ENCODE measurements at regions not wholly inside any gene's neighbourhood (a gene's known extent, or its start where the extent isn't known, plus 50 kb on each side); places are given as distances from the start of the nearest gene placed in this dataset.

- H4K91ac ChIP-seq (ENCODE audit: insufficient read depth, low read depth, low read length) = no peak overlapping the region
- peak overlapping the region; percentile 39 for H2BK5ac ChIP-seq (ENCODE audit: low read depth, low read length, poor library complexity, severe bottlenecking)
- no peak overlapping the region for H2BK20ac ChIP-seq (ENCODE audit: low read depth, low read length)
- no peak overlapping the region for H3K14ac ChIP-seq (replicated peaks; ENCODE audit: low read depth, low read length)
- intact Hi-C loops (cut with micrococcal nuclease) (no loop called here), dilution Hi-C loops (cut with HindIII; ENCODE audit: low sequenced_read_pairs, unreplicated experiment) (no loop called here), in situ Hi-C loops (cut with MboI; ENCODE audit: low sequenced_read_pairs) (no loop called here)
- DNase-seq = no peak
- TF ChIP-seq BHLHE40 (IDR thresholded peaks at IDR 0.05; ENCODE audit: low read depth, low read length) (no peak), RCOR1 (IDR thresholded peaks at IDR 0.05; ENCODE audit: insufficient replicate concordance, low read length) (no peak), RAD21 (IDR thresholded peaks at IDR 0.05; ENCODE audit: low read length) (no peak), RFX5 (IDR thresholded peaks at IDR 0.05; ENCODE audit: low read depth, low read length) (no peak), ELK1 (IDR thresholded peaks at IDR 0.05; ENCODE audit: borderline replicate concordance, low read depth, low read length) (no peak), MXI1 (IDR thresholded peaks at IDR 0.05; ENCODE audit: borderline replicate concordance, low read depth, low read length) (no peak), MAFK (IDR thresholded peaks at IDR 0.05; ENCODE audit: low read depth, low read length) (no peak), USF2 (IDR thresholded peaks at IDR 0.05; ENCODE audit: low read depth, low read length) (no peak), FOS (IDR thresholded peaks at IDR 0.05; ENCODE audit: low read depth, low read length) (no peak), SMC3 (IDR thresholded peaks at IDR 0.05; ENCODE audit: low read depth, low read length) (no peak), CTCF (conservative IDR thresholded peaks at IDR 0.05; ENCODE audit: low read depth, low read length) (no peak), CEBPB (IDR thresholded peaks at IDR 0.05; ENCODE audit: low read depth, low read length) (no peak), CHD1 (IDR thresholded peaks at IDR 0.05; ENCODE audit: low read depth, low read length) (no peak)
- H2AK5ac ChIP-seq (ENCODE audit: low read depth, low read length) = no peak overlapping the region
- H4K5ac ChIP-seq (ENCODE audit: low read depth, low read length) = no peak overlapping the region
- no peaks in the 10 kb centered on the region for H3K36me3 ChIP-seq (ENCODE audit: control insufficient read depth, insufficient read depth, low read length)
- no peak overlapping the region for H3K23ac ChIP-seq (ENCODE audit: low read depth, low read length)
- no peak overlapping the region for H2AK9ac ChIP-seq (replicated peaks; ENCODE audit: low read depth, low read length, poor library complexity)
- no peak overlapping the region for H2BK120ac ChIP-seq (ENCODE audit: low read depth, low read length)
- H3K4me3 ChIP-seq (ENCODE audit: insufficient read depth, low read depth, low read length) = no peak overlapping the region
- no TSS peak for BruUV-seq (replicated peaks)
- H3K9me1 ChIP-seq (ENCODE audit: insufficient read depth, low read length) = no peaks in the 10 kb centered on the region
- no peak overlapping the region for H3K9ac ChIP-seq (ENCODE audit: low read depth, low read length)
- H3K27me3 ChIP-seq (ENCODE audit: control insufficient read depth, insufficient read depth, low read length) = no peaks in the 10 kb centered on the region
- no peak overlapping the region for H2AFZ ChIP-seq (replicated peaks; ENCODE audit: low read length, poor library complexity)
- no peaks in the 10 kb centered on the region for H3K4me1 ChIP-seq (ENCODE audit: control insufficient read depth, insufficient read depth, low read length)
- H3K56ac ChIP-seq (ENCODE audit: extremely low read depth, insufficient read depth, low read length) = no peak overlapping the region
- no peaks in the 10 kb centered on the region for H3K79me1 ChIP-seq (ENCODE audit: low read depth in 1 of 2, low read length in 2 of 2)
- ChIA-PET CTCF (no interaction called here), POLR2A (ENCODE audit: unreplicated experiment) (no interaction called here)
- 64 to 100% methylated on average over 3 of the region's 4 CpGs for WGBS, 2 experiments (ENCODE audit: extremely low coverage in 2 of 2, insufficient read length in 1 of 2)
- H4K20me1 ChIP-seq (ENCODE audit: insufficient read depth, low read length) = no peaks in the 10 kb centered on the region
- no peak overlapping the region for H4K8ac ChIP-seq (ENCODE audit: low read depth in 2 of 2, low read length in 2 of 2)
- H3K27ac ChIP-seq (ENCODE audit: insufficient read depth, low read length) = no peak overlapping the region
- no peak for ATAC-seq (ENCODE audit: low read depth)
- no peak overlapping the region for H3K4me2 ChIP-seq (ENCODE audit: low read depth, low read length)
- H3K9me3 ChIP-seq (ENCODE audit: control insufficient read depth, insufficient read depth, low read length) = no peaks in the 10 kb centered on the region
- H2BK15ac ChIP-seq (ENCODE audit: low read depth, low read length) = no peak overlapping the region
- H3K4ac ChIP-seq (ENCODE audit: low read depth, low read length) = no peak overlapping the region
- no peak overlapping the region for H3K18ac ChIP-seq (ENCODE audit: low read depth, low read length)
These were observed 335.2 kb upstream of the VWC2 start for GRCh38 chr7:49438281-49438680.

Measured in IMR-90 (cell line).